Skeletal muscle cell (primary cell): ENCODE measurements at regions not wholly inside any gene's neighbourhood (a gene's known extent, or its start where the extent isn't known, plus 50 kb on each side); places are given as distances from the start of the nearest gene placed in this dataset.
"Not testable (repeated sequence)": the region's sequence is repeated elsewhere in the genome, so short reads cannot be mapped to it uniquely, and the experiment has no call there.

ENCODE experiments used
- DNase-seq: peaks from one replicate; pipeline ENCODE4 v3.0.0-alpha.2; 2010; ENCODE audit warnings: low read depth
- H3K4me3 ChIP-seq: 2 replicates; pipeline ENCODE4 v1.5.1; 2011; ENCODE audit warnings: low read depth, mild to moderate bottlenecking, control low read depth, low read length, moderate library complexity

DNA sequence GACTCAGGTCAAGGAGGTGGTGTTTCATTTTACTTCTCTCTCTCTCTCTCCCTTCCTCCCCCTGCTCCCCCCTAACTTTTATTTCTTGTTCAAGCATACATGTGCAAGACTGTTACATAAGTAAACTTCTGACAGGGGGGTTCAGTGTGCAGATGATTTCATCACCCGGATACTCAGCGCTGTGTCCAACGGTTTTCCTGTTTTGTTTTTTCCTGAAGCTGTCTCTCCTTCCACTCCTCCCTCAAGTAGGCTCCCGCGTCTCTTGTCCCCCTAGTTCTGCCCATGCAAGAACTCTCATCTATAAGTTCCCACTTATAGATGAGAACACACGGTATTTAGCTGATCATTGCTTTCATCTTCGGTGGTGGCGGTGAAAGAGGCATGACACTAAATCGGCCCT lies 751.9 kb upstream of the DEFB115 start:
- no peak overlapping the region for H3K4me3 ChIP-seq
- DNase-seq: no peak

- H3K4me3 ChIP-seq: no peak overlapping the region
- DNase-seq: no peak
These were observed 751.4 kb upstream of the DEFB115 start for GRCh38 chr20:30506100-30506499.

DNA sequence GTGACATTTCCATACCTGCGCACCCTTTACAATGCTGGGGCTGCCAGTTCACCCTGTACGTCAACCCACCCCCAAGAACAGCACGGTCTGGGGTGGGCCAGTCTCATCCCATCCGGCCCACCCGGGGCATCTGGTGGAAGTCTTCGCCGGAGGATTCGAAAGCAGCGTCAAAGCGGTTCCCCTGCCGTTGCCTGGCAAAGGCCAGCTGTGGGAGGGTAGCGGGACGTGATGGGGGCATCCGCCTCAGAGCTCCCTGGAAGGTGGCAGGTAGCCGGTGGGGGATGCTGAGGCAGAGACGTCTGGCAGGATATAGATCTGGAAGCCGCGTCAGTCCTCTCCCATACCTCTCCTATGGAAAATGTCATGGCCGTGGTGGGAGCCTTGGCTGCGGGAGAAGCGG lies 749.1 kb upstream of the DEFB115 start:
- H3K4me3 ChIP-seq, DNase-seq: not testable (repeated sequence)

DNA sequence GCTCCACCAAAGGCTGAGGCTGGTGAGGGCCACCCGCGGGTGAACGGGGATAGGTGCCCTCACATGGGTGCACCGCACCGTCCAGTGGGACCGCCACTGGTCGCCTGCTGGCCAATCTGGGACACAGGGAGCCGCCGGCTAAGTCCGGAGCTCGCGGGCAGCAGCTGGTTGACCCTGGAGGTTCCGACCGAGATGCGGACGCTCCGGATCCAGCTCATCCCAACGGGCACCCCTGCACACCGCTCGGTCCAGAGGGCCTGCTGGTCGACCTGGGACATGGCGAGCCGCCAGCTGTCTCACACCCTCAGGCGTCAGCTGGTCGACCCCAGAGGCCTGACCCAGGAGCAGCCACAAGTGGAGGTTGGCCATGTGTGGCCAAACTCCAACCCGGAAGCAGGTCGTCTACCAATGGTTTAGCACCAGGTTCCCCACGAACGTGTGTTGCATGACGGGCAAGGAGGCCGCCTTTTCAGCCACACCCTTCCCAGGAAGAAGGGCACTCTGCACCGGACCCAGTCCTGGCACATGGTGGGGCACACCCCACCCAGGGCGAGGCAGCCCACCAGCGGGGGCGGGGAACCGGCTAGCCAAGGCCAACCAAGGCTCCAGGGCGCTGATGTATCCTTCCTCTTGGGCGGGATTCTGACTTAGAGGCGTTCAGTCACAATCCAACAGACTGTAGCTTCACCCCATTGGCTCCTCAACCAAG lies 746.0 kb upstream of the DEFB115 start:
- no peak overlapping the region for H3K4me3 ChIP-seq

GRCh38 chr20:30513050-30513628 lies 744.3 kb upstream of the DEFB115 start:
- DNase-seq: no peak
- H3K4me3 ChIP-seq: no peak overlapping the region

More for the DNA sequence above, 746.0 kb upstream of the DEFB115 start:
- DNase-seq: no peak

DNA sequence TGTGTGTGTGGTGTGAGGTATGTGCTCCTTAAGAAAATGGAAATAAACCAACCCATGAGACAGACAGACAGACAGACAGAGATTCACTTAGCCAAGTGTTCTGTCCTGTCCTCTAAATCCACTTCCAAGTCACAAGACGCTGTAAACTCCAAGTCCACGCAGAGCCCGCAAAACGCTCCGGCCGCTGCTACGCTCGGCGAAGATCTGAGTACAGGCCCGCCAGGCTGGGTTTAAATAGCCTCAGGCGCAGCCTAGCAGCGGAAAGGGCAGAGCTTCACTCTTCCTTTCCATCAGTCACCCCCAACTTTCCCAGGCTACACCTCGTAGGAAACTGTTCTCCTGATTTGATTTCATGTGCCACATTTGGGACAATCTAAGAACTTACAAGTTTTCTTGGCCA lies 741.5 kb upstream of the DEFB115 start:
- not testable (repeated sequence) for DNase-seq, H3K4me3 ChIP-seq

DNA sequence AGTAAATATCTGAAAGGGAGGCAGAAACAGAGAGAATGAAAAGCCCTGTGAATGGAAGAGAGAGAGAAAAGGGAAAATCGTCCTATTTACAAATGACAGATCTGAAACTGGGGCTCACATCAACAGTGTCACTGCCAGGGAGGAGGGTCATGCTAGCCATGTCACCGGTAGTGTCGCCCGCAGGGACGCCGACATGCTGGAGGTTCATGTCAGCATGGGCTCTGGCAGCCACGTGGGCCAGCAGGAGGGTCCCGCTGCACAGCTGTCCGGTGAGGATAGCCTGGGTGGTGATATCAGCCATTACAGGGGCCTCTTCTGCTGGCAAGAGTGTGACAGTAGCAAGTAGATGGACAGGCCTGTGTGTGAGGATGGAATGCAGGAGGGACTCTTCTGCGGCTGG lies 738.6 kb upstream of the DEFB115 start:
- not testable (repeated sequence) for DNase-seq, H3K4me3 ChIP-seq

DNA sequence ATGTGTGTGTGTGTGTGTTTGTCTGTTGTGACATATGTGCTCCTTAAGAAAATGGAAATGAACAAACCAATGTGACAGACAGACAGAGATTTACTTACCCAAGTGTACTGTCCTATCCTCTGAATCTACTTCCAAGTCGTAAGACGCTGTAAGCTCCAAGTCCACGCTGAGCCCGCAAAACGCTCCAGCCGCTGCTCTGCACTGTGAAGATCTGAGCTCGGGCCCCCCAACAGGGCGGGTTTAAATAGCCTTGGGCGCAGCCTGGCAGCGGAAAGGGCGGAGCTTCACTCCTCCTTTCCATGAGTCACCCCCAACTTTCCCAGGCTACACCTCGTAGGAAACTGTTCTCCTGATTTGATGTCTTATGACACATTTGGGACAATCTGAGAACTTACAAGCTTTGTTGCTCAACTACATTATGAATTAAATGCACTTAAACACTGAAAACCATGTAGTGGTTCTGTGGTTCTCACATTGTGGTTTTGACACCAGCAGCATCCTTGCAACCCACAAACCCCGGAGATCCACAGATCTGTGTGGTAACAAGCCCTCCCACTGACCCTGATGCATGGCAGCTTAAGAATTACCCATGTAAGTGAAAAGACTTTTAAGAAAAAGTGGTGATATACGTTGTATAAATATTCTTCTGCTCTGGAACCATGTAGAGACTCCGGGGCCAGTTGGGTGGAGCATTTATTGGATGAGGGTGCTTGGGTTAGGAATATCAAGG lies 735.6 kb upstream of the DEFB115 start:
- not testable (repeated sequence) for H3K4me3 ChIP-seq, DNase-seq

DNA sequence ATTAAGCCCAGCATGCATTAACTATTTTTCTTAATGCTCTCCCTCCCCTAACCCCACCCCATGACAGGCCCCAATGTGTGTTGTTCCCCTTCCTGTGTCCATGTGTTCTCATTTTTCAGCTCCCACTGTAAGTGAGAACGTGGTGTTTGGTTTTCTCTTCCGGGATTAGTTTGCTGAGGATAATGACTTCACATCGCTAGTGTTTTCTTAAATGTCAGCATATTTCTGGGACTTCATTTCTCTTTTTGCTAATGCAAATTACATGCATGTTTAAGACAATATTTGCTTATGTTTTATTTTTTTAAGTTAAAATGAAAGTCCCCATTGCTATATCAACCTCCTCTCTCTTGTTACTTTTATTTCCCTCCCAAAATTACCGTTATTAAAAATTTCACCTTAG lies 733.3 kb upstream of the DEFB115 start:
- not testable (repeated sequence) for H3K4me3 ChIP-seq, DNase-seq

DNA sequence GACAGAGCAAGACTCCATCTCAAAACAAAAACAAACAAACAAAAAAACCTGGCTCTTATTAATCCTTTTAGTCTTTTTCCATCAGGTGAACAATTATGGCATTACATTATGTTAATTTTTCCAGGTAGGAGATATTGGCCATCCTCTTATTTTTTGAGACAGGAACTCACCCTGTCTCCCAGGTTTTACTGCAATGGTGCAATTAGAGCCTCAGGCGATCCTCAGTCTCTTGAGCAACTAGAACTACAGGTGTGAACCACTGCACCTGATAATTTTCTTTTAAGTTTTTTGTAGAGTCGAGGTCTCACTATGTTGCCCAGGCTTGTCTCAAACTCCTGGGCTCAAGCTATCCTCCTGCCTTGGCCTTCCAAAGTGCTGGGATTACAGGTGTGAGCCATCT lies 732.7 kb upstream of the DEFB115 start:
- DNase-seq, H3K4me3 ChIP-seq: not testable (repeated sequence)

- not testable (repeated sequence) for DNase-seq
These were observed 723.8 kb upstream of the DEFB115 start for GRCh38 chr20:30533653-30534052.

GRCh38 chr20:30537459-30537858 lies 720.0 kb upstream of the DEFB115 start:
- H3K4me3 ChIP-seq, DNase-seq: not testable (repeated sequence)

More at GRCh38 chr20:30533653-30534052, 723.8 kb upstream of the DEFB115 start:
- not testable (repeated sequence) for H3K4me3 ChIP-seq

- H3K4me3 ChIP-seq, DNase-seq: not testable (repeated sequence)
These were observed 717.0 kb upstream of the DEFB115 start for GRCh38 chr20:30540330-30541069.

DNA sequence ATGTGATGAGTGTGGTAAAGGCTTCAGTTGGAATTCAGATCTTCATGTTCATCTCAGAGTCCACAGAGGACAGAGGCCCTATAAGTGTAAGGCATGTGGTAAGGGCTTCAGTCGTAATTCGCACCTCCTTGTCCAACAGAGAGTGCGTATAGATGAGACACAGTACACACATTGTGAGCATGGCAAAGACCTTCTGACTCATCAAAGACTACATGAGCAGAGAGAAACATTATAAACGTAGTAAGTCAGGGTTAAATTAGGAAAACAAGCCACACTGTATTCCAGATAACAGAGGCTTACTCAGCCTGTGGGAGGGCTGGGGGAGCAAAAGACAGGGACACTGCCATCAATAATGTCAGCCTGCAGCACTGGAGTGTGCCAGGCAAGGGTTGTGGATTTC lies 706.2 kb upstream of the DEFB115 start:
- not testable (repeated sequence) for DNase-seq

DNA sequence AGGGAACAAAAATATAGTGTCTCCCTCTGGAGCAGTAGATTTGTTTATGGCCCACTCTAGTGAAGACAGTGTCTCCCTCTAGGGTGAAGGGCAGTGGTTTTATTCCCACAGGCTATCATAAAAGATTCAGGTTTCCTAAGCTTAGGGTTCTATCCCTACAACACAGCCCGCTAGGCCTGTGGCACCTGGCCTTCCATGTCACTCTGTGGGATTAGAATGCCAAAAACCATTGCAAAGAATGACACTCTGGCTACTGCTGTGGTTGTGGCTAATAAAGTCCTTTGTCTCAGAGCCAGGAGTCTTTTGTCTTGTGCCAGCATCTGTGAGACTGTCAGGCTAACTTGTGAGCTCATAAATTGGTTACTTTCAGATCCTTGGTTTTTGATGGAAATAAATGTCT lies 700.7 kb upstream of the DEFB115 start:
- DNase-seq: not testable (repeated sequence)

More for the DNA sequence above, 706.2 kb upstream of the DEFB115 start:
- not testable (repeated sequence) for H3K4me3 ChIP-seq

DNA sequence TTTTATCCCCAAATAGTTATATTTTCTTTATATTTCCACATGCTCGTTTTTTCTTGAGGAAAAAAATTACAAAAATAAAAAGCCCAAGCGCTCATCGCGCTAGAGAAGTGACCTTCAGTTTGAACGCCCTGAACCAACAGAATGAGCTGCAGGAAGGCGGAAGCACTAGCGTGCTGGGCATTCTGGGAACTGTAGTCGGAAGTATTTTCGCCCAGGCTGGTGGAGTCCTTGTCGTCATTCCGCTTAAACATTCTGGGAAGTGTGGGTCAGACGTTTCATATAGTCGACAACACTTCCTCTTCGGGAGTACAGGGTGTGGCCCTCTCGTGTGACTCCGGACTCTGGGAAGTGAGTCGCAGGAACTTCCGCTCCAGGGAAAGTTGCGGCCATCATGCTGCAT lies 692.4 kb upstream of the DEFB115 start:
- not testable (repeated sequence) for H3K4me3 ChIP-seq, DNase-seq

More for the DNA sequence above, 700.7 kb upstream of the DEFB115 start:
- H3K4me3 ChIP-seq: not testable (repeated sequence)

GRCh38 chr20:30569867-30570266 lies 687.6 kb upstream of the DEFB115 start:
- H3K4me3 ChIP-seq, DNase-seq: not testable (repeated sequence)

- not testable (repeated sequence) for DNase-seq, H3K4me3 ChIP-seq
These were observed 686.8 kb upstream of the DEFB115 start for GRCh38 chr20:30570622-30571021.

DNA sequence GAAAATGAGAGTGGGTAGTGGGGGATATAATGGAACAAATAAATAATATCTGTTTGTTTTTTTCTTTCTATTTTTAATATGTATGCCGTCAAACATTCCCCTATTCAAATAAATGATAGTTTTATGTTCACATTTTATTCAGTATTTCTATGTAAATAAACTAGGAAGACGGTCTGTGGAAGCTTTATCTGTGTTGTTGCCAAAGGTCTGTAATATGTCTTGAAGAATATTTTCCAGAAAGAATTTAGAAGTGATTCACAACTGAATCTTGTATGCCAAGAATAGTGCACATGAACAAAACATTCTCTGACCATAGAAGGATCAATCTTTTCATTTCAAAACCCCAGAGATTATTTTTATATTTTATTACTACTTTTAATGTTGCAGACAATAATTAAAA lies 683.1 kb upstream of the DEFB115 start:
- H3K4me3 ChIP-seq, DNase-seq: not testable (repeated sequence)

GRCh38 chr20:30579069-30579468 lies 678.4 kb upstream of the DEFB115 start:
- H3K4me3 ChIP-seq, DNase-seq: not testable (repeated sequence)
